ENCODE measurements at regions not wholly inside any gene's neighbourhood (a gene's known extent, or its start where the extent isn't known, plus 50 kb on each side); places are given as distances from the start of the nearest gene placed in this dataset.

DNA sequence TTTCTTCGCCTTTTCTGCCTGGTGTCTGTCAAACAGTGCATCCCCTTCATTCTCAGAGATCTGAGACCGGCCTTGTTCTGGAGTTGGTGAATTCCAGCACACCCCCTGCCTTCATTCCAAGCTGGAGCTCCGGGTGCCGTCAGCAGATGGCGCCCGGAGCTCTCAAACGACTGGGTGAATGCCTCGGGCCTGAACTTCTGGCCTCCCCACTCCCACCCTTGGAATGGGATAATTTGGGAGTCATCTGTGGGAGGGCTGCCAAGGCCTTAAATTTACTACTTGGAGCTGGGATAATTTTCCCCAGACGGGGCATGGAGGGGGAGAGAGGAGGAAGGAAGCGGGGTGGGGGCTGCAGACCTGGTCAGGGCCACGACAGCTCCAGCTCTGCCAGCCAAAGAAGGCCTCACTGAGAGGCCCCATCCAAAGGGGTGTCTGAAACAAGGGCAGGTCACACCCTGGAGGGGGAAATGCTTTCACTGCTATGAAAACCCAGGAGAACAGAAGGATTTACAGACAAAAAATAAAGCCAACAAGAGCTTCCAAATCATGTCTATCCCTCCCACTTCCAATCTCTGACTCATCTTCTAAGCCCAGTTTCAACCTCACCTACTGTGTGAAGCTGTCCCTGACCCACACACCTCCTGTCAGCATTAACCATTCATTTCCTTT, 187.9 kb downstream of the OPA1 start:
- no peak overlapping the region for H3K4me3 ChIP-seq
- H3K27me3 ChIP-seq = no peaks in the 10 kb centered on the region
- no peak for TF ChIP-seq POLR2A (IDR thresholded peaks at IDR 0.05)
- TF ChIP-seq CTCF (IDR thresholded peaks at IDR 0.05) = peak; percentile 68 to 90 (median 80)
- TF ChIP-seq EP300 (IDR thresholded peaks at IDR 0.05) = peak in 1 of 2 donors; percentile 36
- no peaks in the 10 kb centered on the region for H3K36me3 ChIP-seq
- peak; percentile 34 to 53 for DNase-seq (ENCODE audit: low spot score in 2 of 2)
- WGBS, 2 donors = 12 to 13% methylated on average over 10 to 11 of the region's 11 CpGs
- H3K27ac ChIP-seq = peak overlapping the region in 2 of 4 donors; percentile 56 to 60
- H3K4me1 ChIP-seq = peaks cover 0 to 17% (median 7%) of the 10 kb centered on the region in 4 donors
- no peaks in the 10 kb centered on the region for H3K9me3 ChIP-seq

- DNase-seq (ENCODE audit: low spot score in 2 of 2) = no peak
- H3K4me1 ChIP-seq = peaks cover 0 to 18% (median 7%) of the 10 kb centered on the region in 4 donors
- H3K36me3 ChIP-seq = no peaks in the 10 kb centered on the region
- no peak overlapping the region for H3K4me3 ChIP-seq
- 82 to 85% methylated on average over 9 of the region's 9 CpGs for WGBS, 2 donors
- H3K27me3 ChIP-seq = no peaks in the 10 kb centered on the region
- H3K9me3 ChIP-seq = no peaks in the 10 kb centered on the region
- TF ChIP-seq EP300 (IDR thresholded peaks at IDR 0.05) (no peak), POLR2A (IDR thresholded peaks at IDR 0.05) (no peak), CTCF (IDR thresholded peaks at IDR 0.05) (no peak)
- H3K27ac ChIP-seq = no peak overlapping the region
Observed at GRCh38 chr3:193782276-193782647, 189.3 kb downstream of the OPA1 start.

DNA sequence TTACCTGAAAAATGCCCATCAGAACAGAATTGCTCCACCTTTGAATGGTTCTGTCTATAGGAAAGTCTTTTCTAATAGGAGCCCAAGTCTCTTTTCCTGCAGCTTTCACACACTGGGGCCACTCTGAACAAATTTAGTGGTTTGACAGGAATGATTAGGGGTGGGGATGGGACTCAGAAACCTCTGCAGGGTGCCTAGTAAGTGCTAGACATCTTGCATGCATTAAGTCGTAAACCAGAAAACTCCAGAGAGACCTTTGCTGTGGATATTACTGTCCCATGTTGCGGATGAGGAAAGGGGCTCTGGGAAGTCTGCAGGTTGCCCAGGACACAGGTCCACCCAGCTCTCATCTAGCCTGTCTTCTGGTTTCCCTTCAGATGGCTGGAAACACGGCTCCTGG, 189.7 kb downstream of the OPA1 start:
- no peaks in the 10 kb centered on the region for H3K27me3 ChIP-seq
- H3K4me3 ChIP-seq = no peak overlapping the region
- no peaks in the 10 kb centered on the region for H3K36me3 ChIP-seq
- H3K9me3 ChIP-seq = no peaks in the 10 kb centered on the region
- peaks cover 0 to 23% (median 9%) of the 10 kb centered on the region in 4 donors for H3K4me1 ChIP-seq
- no peak for DNase-seq (ENCODE audit: low spot score in 2 of 2)
- no peak for TF ChIP-seq CTCF (IDR thresholded peaks at IDR 0.05)
- no peak overlapping the region for H3K27ac ChIP-seq
- WGBS, 2 donors = 94 to 97% methylated on average over 3 of the region's 3 CpGs

DNA sequence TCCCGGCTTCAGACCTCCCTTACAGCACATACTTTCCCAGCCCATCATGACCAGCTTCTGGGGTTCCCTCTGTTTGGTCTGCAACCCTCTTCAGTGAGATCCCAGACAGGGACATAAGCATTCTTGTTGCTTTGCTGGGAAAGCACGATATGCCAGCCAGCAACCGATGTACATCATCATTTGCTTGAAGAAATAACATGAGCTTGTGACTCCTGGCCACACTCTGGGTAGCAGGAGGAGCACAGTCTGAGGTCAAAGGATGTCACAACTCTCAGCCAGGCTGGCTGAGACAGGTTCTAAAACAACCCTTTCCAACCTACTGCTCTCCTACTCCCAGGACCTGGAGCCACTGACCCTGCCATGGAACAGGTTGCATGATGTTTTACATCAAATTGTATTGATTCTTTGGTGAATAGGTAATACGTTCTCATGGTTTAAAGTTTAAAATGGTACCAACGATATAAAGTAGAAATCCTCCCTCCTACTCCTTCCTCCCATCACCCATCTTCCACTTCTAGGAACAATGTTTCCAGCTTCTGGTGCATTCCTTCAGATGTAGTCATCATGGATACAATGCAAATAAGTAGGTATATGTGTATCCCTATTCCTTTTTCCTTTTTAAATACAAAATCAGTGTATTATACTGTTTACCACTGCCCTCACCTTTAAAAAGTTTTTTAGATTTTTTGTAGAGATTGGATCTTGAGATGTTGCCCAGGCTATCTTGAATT, 190.3 kb downstream of the OPA1 start:
- H3K27me3 ChIP-seq = no peaks in the 10 kb centered on the region
- 77 to 89% methylated on average over 5 of the region's 5 CpGs for WGBS, 2 donors
- H3K4me3 ChIP-seq = no peak overlapping the region
- TF ChIP-seq EP300 (IDR thresholded peaks at IDR 0.05) = no peak
- TF ChIP-seq POLR2A (IDR thresholded peaks at IDR 0.05) = no peak
- no peak for TF ChIP-seq CTCF (IDR thresholded peaks at IDR 0.05)
- no peak for DNase-seq (ENCODE audit: low spot score in 2 of 2)
- H3K9me3 ChIP-seq = no peaks in the 10 kb centered on the region
- no peaks in the 10 kb centered on the region for H3K36me3 ChIP-seq
- no peak overlapping the region for H3K27ac ChIP-seq
- H3K4me1 ChIP-seq = peaks cover 0 to 28% (median 11%) of the 10 kb centered on the region in 4 donors

GRCh38 chr3:193784822-193785221, 191.8 kb downstream of the OPA1 start:
- WGBS, 2 donors = 76 to 89% methylated on average over 1 of the region's 1 CpG
- DNase-seq (ENCODE audit: low spot score in 2 of 2) = no peak
- Histone ChIP-seq H3K4me3 (no peak overlapping the region), H3K36me3 (no peaks in the 10 kb centered on the region), H3K27ac (no peak overlapping the region), H3K9me3 (no peaks in the 10 kb centered on the region), H3K4me1 (peaks cover 0 to 43% (median 14%) of the 10 kb centered on the region in 4 donors), H3K27me3 (no peaks in the 10 kb centered on the region)
- TF ChIP-seq POLR2A (IDR thresholded peaks at IDR 0.05) = no peak
- no peak for TF ChIP-seq EP300 (IDR thresholded peaks at IDR 0.05)
- no peak for TF ChIP-seq CTCF (IDR thresholded peaks at IDR 0.05)
